Pancreas (tissue), 10 donors: ENCODE measurements at regions not wholly inside any gene's neighbourhood (a gene's known extent, or its start where the extent isn't known, plus 50 kb on each side); places are given as distances from the start of the nearest gene placed in this dataset.
A peak's percentile ranks its signal among the peaks of the same experiment; 100 is the strongest.
"Not testable (repeated sequence)": the region's sequence is repeated elsewhere in the genome, so short reads cannot be mapped to it uniquely, and the experiment has no call there.

Experiments used
- ATAC-seq, 4 donors: fragments of 200-7000 bp; cut with Tn5 transposase; one replicate each; pipeline versions ENCODE4 v1.8.0 to v1.9.1; 2020; ENCODE audit warnings: mild to moderate bottlenecking in 4 of 4, moderate library complexity in 4 of 4
- DNase-seq, 6 donors: peaks; one replicate each; pipeline ENCODE4 v3.0.0-alpha.2; 2020
- FAIRE-seq: peaks from 2 replicates; lab custom pipeline; 2012; peaks lifted over from hg19 to GRCh38; lab: Jason Lieb, UNC
- H3K27ac ChIP-seq, 4 donors: fragments of 200-600 bp; sonication (generic); 1 replicate in 3 of 4; 2 replicates in 1 of 4; pipeline versions ENCODE4 v1.5.0 to v1.8.0; 2020
- H3K27me3 ChIP-seq, 4 donors: fragments of 200-600 bp; one replicate each; pipeline ENCODE4 v1.8.0; 2021
- H3K36me3 ChIP-seq, 3 donors: fragments of 200-600 bp; sonication (generic) in 1 of 3; one replicate each; pipeline versions ENCODE4 v1.5.0 to v1.8.0; 2020 to 2021
- H3K4me1 ChIP-seq, 3 donors: fragments of 200-600 bp; one replicate each; pipeline ENCODE4 v1.8.0; 2021
- H3K4me3 ChIP-seq, 4 donors: fragments of 200-600 bp; sonication (generic) in 2 of 4; one replicate each; pipeline versions ENCODE4 v1.5.0 to v1.8.0; 2020 to 2021
- H3K9me3 ChIP-seq, 4 donors: fragments of 200-600 bp; one replicate each; pipeline ENCODE4 v1.8.0; 2021
- WGBS, 2 donors: extraction: QIAGEN DNeasy Blood & Tissue Kit; methylation state at CpG; one replicate each; pipeline ENCODE4 v1.1.7; 2013; 5-methylcytosine and 5-hydroxymethylcytosine counted together
- intact Hi-C, 3 donors: fragments of 100-400 bp; cut with DNase I; formaldehyde crosslinking; loops; one replicate each; pipeline versions ENCODE4 v1.11.1 to v1.14.2; 2022
- TF ChIP-seq, protein P1 (sequence below), 4 donors: fragments of 200-600 bp; sonication (generic) in 3 of 4; IDR thresholded peaks; one replicate each; pipeline versions ENCODE4 v1.5.0 to v1.8.0; 2021; ENCODE audit warnings: antibody characterized with exemption in 4 of 4
- donor health status: healthy with polysubstance abuse.
- donor health status: DM: no; HTN: no; CAD: no; lungs with moderate emphysema.
- donor health status: DM: no; HTN: no; CAD: no.
- donor health status: control.
- donor health status: control.
- donor health status: Bipolar disorder and iron deficiency.
- donor health status: DM: yes; HTN: yes; CAD: no.
- donor health status: DM: no; HTN: no; CAD: no.
- donor health status: DM: no; HTN: no; CAD: no.
- donor health status: DM: yes; HTN: yes; CAD: no.

DNA sequence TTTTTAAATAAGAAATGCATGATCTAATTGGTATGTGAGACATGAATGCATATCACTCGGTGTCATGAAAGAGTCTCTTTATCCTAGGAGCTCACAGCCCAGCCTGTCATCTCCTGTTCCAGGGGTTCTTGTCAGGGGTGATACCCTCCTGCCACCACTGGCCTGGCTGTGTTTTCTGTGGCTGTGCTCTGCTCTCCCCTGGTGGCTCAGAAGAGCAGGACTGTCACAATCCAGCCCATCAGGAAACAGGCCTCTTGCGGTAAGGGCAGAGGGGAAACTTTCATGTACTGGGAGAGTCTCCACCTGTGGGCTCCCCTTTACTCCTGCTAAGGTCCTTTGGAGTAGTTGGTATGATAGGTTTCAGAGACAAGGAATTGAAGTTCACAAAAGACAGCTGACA is 240.2 kb upstream of the GLRA1 start:
- no peaks in the 10 kb centered on the region for H3K36me3 ChIP-seq
- no peak for ATAC-seq
- no peak overlapping the region for H3K27ac ChIP-seq
- FAIRE-seq = no peak
- no peak overlapping the region for H3K4me3 ChIP-seq
- intact Hi-C loops = no loop called here
- TF ChIP-seq, protein P1, sequence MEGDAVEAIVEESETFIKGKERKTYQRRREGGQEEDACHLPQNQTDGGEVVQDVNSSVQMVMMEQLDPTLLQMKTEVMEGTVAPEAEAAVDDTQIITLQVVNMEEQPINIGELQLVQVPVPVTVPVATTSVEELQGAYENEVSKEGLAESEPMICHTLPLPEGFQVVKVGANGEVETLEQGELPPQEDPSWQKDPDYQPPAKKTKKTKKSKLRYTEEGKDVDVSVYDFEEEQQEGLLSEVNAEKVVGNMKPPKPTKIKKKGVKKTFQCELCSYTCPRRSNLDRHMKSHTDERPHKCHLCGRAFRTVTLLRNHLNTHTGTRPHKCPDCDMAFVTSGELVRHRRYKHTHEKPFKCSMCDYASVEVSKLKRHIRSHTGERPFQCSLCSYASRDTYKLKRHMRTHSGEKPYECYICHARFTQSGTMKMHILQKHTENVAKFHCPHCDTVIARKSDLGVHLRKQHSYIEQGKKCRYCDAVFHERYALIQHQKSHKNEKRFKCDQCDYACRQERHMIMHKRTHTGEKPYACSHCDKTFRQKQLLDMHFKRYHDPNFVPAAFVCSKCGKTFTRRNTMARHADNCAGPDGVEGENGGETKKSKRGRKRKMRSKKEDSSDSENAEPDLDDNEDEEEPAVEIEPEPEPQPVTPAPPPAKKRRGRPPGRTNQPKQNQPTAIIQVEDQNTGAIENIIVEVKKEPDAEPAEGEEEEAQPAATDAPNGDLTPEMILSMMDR (IDR thresholded peaks at IDR 0.05) = no peak
- peak in 1 of 6 donors; percentile 12 for DNase-seq
- no peaks in the 10 kb centered on the region for H3K9me3 ChIP-seq
- no peaks in the 10 kb centered on the region for H3K4me1 ChIP-seq
- 44 to 60% methylated on average over 2 of the region's 2 CpGs for WGBS, 2 donors
- no peaks in the 10 kb centered on the region for H3K27me3 ChIP-seq

DNA sequence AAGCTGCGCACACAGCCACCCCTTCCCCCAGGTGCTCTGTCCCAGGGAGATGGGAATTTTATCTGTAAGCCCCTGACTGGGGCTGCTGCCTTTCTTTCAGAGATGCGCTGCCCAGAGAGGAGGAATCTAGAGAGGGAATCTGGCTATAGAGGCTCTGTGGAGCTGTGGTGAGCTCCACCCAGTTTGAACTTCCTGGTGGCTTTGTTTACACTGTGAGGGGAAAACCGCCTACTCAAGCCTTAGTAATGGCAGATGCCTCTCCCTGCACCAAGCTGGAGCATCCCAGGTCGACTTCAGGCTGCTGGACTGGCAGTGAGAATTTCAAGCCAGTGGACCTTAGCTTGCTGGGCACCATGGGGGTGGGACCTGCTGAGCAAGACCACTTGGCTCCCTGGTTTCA is 235.2 kb upstream of the GLRA1 start:
- FAIRE-seq, ATAC-seq, DNase-seq, H3K27ac ChIP-seq, H3K36me3 ChIP-seq, H3K9me3 ChIP-seq, H3K4me1 ChIP-seq, H3K27me3 ChIP-seq, intact Hi-C loops, H3K4me3 ChIP-seq: not testable (repeated sequence)
- 36 to 53% methylated on average over 4 of the region's 4 CpGs for WGBS, 2 donors

DNA sequence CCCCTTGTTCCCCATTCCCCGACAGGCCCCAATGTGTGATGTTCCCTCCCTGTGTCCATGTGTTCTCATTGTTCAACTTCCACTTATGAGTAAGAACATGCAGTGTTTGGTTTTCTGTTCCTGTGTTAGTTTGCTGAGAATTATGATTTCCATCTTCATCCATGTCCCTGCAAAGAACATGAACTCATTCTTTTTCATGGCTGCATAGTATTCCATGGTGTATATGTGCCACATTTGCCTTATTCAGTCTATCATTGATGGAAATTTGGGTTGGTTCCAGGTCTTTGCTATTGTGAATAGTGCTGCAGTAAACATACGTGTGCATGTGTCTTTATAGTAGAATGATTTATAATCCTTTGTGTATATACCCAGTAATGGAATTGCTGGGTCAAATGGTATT is 229.8 kb upstream of the GLRA1 start:
- ATAC-seq, H3K27me3 ChIP-seq, DNase-seq, intact Hi-C loops, H3K4me3 ChIP-seq, H3K9me3 ChIP-seq, H3K36me3 ChIP-seq, FAIRE-seq, H3K27ac ChIP-seq, H3K4me1 ChIP-seq: not testable (repeated sequence)
- WGBS, 2 donors = 69 to 82% methylated on average over 2 of the region's 2 CpGs

DNA sequence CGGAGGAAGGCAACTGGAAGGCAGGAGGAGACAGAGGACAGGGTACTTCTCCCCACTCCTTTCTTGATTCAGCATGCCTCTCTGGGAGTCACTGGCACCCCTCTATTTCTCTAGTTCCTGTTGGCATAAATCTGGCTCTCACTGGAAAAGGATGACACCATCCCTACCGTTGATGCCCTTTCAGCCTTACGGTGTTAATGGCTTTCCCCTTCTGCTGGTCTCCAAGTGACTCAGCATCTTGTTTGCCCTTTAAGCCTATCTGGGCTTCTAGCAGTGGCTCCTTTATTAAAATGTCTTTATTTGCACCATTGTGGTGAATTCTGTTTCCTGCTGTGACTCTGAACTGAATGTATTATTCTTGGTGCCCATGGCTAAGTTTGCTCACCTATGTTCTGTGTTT is 227.3 kb upstream of the GLRA1 start:
- FAIRE-seq (no peak), ATAC-seq (no peak), DNase-seq (no peak)
- Histone ChIP-seq H3K9me3 (no peaks in the 10 kb centered on the region), H3K36me3 (no peaks in the 10 kb centered on the region), H3K4me3 (no peak overlapping the region), H3K27ac (no peak overlapping the region), H3K27me3 (no peaks in the 10 kb centered on the region), H3K4me1 (no peaks in the 10 kb centered on the region)
- intact Hi-C loops = no loop called here
- TF ChIP-seq, protein P1 (IDR thresholded peaks at IDR 0.05) = no peak
- WGBS, 2 donors = 66 to 78% methylated on average over 3 of the region's 3 CpGs

DNA sequence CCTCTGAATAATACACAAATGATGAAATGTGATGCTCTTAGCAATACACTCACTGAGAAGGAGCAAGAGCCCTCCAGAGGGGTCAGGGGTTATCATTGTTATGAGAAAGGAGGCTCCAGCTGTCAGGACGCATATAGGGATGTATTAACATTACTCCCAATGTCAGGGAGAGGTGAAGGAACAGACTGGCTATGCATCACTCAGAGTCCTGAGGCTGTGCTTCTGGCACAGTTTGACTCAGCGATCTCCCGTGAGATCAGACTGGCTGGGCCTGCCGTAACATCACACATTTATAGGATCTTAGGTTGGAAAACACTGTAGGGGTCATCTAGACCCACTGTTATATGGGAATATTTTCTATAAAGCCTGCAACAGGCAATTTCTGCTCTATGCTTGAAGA is 226.5 kb upstream of the GLRA1 start:
- FAIRE-seq (no peak), DNase-seq (no peak), ATAC-seq (no peak)
- Histone ChIP-seq H3K27me3 (no peaks in the 10 kb centered on the region), H3K4me1 (no peaks in the 10 kb centered on the region), H3K9me3 (no peaks in the 10 kb centered on the region), H3K27ac (no peak overlapping the region), H3K4me3 (no peak overlapping the region), H3K36me3 (no peaks in the 10 kb centered on the region)
- intact Hi-C loops = no loop called here
- 53 to 55% methylated on average over 4 of the region's 4 CpGs for WGBS, 2 donors
- TF ChIP-seq, protein P1 (IDR thresholded peaks at IDR 0.05) = no peak

DNA sequence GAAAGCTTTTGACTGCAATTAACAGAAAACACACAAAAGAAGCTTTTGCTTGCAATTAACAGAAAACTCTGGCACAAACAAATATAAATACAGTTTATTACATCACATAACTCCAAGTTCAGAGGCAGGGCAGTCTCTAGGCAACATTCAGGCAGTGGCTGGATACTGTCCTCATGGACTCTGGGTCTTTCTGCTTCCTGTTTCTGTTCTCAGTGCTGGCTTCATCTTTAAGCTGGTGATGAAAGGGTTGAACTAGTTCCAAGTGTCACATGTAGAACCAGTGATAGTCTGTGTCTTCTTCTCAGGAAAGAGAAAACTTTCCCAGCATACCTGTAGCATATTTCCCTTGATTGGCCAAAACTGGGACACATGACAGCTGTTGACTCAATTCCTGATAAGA is 222.6 kb upstream of the GLRA1 start:
- DNase-seq (no peak), FAIRE-seq (no peak), ATAC-seq (no peak)
- no peak overlapping the region for H3K4me3 ChIP-seq
- no peak overlapping the region for H3K27ac ChIP-seq
- H3K27me3 ChIP-seq = no peaks in the 10 kb centered on the region
- H3K36me3 ChIP-seq = no peaks in the 10 kb centered on the region
- TF ChIP-seq, protein P1 (IDR thresholded peaks at IDR 0.05) = no peak
- no peaks in the 10 kb centered on the region for H3K4me1 ChIP-seq
- intact Hi-C loops = loop anchor here in 2 of 3 donors (10.0 kb wide), 1 partner anchor 322 kb away; no protein-coding TSS in a partner anchor
- no peaks in the 10 kb centered on the region for H3K9me3 ChIP-seq
